ENCODE measurements at regions not wholly inside any gene's neighbourhood (a gene's known extent, or its start where the extent isn't known, plus 50 kb on each side); places are given as distances from the start of the nearest gene placed in this dataset.

DNA sequence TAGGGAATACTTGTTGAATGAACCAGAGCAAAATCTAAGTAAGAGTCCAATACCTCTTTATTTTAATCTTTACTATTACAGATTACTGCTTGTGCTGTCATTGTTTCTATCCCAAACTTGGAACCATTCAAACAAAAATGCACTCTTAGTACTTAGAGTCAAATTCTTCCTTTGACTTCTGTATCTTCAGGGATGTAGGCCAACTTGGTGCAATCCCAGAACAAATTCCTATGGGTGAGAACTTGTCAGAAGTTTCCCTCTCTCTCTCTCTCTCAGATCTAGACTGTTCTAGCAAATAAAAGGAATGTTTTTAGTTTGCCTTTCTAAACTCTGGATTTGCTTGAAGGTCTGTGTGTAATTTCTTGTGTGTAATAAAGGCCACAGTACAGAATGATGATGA lies 329.0 kb upstream of the TMTC4 start:
- no peak for TF ChIP-seq GATA2 (IDR thresholded peaks at IDR 0.05; ENCODE audit: low read depth, low read length)
- TF ChIP-seq GATA3 (IDR thresholded peaks at IDR 0.05; ENCODE audit: low read depth, low read length) = no peak

DNA sequence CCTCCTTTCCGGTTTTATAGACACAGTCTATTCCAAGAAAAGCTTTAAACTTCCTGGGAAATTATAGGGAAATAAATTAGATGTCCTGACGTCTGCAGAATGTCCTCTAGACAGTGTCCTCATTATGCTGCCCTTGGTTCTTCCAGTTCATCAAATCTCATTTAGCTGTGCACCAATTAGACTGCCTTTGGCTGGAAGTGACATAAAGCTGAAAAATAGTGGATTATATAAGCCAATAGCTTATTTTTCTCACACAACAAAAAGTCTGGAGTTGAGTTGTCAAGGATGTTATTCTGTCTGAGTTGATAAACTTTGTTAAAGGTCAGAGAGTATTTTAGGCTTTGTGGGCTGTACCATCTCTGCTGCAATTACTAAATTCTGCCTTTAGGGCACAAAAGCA lies 314.8 kb upstream of the TMTC4 start:
- no peak for TF ChIP-seq GATA3 (IDR thresholded peaks at IDR 0.05; ENCODE audit: low read depth, low read length)
- no peak for TF ChIP-seq GATA2 (IDR thresholded peaks at IDR 0.05; ENCODE audit: low read depth, low read length)

DNA sequence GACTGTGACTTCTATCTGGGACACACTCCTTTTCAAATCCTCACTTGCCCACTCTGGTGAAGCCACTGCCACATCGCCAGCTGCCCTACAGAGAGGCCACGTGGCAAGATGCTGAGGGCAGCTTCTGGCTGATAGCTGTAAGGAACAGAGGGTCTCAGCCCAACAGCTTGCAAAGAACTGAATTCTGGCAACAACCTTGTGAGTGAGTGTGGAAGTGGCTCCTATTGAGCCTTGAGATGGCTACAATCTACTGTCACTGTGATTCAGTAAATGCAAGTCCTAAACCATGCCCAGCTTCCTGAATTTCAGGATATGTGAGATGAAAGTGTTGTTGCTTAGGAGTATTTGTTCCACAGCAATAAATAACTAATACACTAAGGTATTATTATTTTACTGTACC lies 314.3 kb upstream of the TMTC4 start:
- TF ChIP-seq GATA2 (IDR thresholded peaks at IDR 0.05; ENCODE audit: low read depth, low read length) = no peak
- TF ChIP-seq GATA3 (IDR thresholded peaks at IDR 0.05; ENCODE audit: low read depth, low read length) = no peak

DNA sequence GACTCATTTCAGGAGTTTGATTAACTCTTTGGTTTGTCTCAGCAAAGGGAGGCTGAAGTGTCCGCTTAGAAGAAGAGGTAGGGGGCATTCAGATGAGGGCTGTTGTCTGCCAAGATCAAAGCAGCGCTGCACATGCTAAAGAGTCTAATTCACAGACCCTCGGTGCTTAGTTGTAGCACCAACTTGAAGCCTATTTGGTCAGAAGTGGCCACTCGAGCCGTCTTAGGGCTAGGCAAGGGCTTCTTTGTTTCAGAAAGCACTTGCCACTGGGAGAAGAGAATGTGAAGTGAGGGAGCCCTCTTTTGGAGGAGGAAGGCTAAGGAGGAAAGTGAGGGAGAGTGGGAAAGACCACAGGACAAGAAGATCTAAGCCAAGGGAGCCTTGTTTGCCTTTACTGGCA lies 313.4 kb upstream of the TMTC4 start:
- no peak for TF ChIP-seq GATA2 (IDR thresholded peaks at IDR 0.05; ENCODE audit: low read depth, low read length)
- no peak for TF ChIP-seq GATA3 (IDR thresholded peaks at IDR 0.05; ENCODE audit: low read depth, low read length)

DNA sequence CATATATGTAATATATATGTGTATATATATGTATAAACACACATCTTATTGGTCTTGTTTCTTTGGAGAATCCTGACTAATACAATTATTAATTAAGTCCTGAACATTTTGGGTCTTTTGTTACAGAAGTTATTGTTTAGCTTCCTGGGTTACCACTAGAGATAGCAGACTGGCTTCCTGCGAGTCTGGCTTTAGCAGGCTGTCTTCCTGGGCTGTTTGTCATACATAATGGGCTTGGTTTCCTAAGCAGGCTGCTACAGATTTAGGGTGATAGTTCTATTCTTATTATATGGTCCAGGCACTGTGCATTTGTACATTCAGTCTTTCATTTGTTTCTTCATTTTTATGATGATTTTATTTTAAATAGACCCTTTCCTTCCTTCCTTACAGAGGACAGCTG lies 312.0 kb upstream of the TMTC4 start:
- TF ChIP-seq GATA3 (IDR thresholded peaks at IDR 0.05; ENCODE audit: low read depth, low read length) (no peak), GATA2 (IDR thresholded peaks at IDR 0.05; ENCODE audit: low read depth, low read length) (no peak)

DNA sequence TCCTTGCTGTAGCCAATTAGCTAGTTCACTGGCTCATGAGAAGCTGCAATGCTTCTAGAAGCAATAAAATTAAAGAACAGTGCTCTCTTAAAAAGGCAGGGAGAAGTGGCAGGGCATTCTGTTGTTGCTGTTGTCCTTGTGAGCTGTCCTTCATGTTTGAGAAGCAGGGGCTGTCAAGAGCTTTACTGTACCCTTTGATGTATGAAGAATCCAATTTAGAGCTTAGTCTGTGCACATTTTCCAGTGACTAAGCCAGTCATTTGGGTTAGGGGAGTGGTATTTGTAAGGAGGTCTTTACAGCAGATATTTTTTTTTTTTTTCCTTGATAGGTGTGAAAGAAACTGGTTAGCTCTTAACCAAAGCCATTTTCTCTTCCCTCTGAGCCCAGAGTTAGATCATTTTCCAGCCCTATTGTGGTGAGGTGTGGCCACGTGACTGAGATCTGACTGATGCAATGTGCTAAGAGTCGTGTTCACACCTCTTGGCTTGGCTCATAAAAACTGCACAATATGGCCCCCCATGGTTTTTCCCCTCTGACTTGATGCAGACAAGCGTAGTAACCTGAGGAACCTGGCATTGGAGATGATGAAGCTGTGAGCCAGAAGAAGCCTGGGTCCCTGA lies 309.6 kb upstream of the TMTC4 start:
- no peak for TF ChIP-seq GATA3 (IDR thresholded peaks at IDR 0.05; ENCODE audit: low read depth, low read length)
- no peak for TF ChIP-seq GATA2 (IDR thresholded peaks at IDR 0.05; ENCODE audit: low read depth, low read length)

DNA sequence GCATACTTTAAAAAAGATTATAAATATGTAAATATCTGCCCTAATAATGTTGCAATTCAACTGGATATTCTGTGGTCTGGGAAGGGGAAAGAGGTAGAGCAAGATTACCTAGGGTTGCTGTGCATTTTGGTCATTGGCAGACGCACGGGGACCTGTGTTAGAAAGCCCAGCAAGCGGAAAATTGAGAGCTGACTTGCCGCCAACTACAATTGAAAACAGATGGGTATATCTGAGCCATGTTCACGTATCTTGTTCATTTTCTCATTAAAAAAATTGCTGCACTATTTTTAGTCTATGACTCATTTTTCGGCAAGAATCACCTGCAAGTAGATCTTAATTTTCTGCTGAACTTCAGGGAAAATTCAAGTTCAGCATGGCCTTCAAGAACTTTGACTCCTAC lies 308.5 kb upstream of the TMTC4 start:
- TF ChIP-seq GATA3 (IDR thresholded peaks at IDR 0.05; ENCODE audit: low read depth, low read length) (no peak), GATA2 (IDR thresholded peaks at IDR 0.05; ENCODE audit: low read depth, low read length) (no peak)

DNA sequence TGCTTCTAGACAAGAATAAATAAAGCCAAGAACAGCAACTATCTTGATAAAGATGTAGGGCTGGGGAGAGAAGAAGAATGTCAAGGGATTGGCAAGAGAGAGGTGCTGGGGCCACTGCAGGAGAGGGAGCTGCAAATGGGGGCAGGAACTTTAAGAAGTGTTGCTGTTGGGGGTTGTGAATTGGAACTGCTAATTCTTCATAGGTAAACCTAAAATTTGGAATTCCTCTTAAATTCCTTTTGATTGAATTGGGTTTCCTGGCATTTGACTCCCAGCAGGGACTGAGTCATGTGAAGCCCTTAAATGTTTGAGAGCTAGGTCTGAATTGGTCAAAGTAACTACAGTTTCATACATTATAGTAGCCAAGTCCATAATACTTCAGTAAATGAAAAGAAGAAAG lies 305.6 kb upstream of the TMTC4 start:
- TF ChIP-seq GATA3 (IDR thresholded peaks at IDR 0.05; ENCODE audit: low read depth, low read length) (no peak), GATA2 (IDR thresholded peaks at IDR 0.05; ENCODE audit: low read depth, low read length) (no peak)

DNA sequence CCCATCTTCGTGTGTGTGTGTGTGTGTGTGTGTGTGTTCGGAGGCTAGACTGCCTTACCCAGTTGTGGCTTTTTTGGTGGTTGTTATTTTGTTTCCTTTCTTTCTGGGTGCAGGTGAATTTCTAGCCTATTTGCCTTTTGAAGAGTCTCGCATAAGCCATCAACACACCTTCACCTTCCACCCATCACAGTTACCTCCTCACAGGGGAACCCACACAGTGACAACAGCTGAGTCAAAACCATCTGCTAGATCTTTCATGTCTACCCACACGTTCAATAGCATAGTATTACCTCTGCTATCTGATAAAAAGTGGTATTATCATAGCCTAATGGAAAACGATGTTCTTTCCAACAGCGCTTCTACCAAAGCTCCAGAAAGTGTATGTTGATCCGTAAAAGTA lies 303.2 kb upstream of the TMTC4 start:
- no peak for TF ChIP-seq GATA2 (IDR thresholded peaks at IDR 0.05; ENCODE audit: low read depth, low read length)
- no peak for TF ChIP-seq GATA3 (IDR thresholded peaks at IDR 0.05; ENCODE audit: low read depth, low read length)

DNA sequence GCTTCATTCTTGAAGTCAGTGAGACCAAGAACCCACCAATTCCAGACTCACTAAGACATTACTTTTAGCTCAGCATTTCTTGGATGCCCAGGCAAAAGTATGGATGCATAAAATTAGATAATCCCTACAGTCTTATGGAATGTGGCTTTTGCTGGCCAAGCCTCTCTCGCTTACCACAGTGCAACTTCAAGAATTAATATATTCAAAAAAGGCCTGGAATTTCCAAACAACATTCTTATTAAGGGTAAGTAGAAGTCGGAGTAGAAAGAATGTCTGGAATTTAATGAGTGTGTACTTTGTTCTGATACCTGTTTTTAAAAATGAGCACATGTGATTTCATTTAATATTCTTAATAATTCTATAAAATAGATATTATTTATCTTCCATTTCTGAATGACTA lies 302.4 kb upstream of the TMTC4 start:
- TF ChIP-seq GATA2 (IDR thresholded peaks at IDR 0.05; ENCODE audit: low read depth, low read length) = no peak
- TF ChIP-seq GATA3 (IDR thresholded peaks at IDR 0.05; ENCODE audit: low read depth, low read length) = no peak

DNA sequence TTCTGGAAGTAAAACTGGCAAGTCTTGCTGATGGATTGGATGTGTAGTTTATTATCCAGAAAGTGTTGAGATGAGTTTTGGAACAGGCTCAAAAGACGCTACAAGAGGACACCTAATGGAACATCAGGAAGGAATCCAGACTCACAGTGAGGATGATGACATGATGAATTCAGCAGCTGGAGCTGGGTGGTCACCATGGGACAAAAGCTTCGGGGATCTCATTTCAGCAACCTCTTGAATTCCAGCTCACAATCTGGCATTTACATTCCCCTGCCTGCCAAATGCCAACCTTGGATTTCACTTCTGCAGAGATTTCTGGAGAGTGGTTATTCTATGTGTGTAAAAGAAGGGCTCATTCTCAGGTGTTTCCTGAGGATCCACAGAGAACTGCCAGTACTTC lies 288.0 kb upstream of the TMTC4 start:
- no peak for TF ChIP-seq GATA2 (IDR thresholded peaks at IDR 0.05; ENCODE audit: low read depth, low read length)
- TF ChIP-seq GATA3 (IDR thresholded peaks at IDR 0.05; ENCODE audit: low read depth, low read length) = no peak

DNA sequence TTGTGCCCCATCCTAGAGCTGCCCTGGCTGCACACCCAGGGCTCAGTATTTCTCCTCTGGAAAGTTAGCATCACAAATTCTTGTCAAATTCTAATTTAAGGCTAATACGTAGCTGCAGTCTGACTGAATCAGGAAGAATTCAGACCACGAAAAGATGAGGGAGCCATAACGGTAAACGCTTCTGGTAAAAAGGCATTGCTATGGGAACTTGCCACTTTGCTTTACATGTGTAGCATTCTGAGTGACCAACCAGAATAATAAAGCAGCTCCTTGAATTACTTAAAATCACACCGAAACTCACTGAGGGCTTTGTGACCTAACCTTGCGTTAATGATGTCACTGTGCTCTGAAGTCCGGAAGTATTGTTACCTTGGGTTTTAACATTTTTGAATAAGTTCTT lies 286.6 kb upstream of the TMTC4 start:
- TF ChIP-seq GATA2 (IDR thresholded peaks at IDR 0.05; ENCODE audit: low read depth, low read length) (no peak), GATA3 (IDR thresholded peaks at IDR 0.05; ENCODE audit: low read depth, low read length) (no peak)

DNA sequence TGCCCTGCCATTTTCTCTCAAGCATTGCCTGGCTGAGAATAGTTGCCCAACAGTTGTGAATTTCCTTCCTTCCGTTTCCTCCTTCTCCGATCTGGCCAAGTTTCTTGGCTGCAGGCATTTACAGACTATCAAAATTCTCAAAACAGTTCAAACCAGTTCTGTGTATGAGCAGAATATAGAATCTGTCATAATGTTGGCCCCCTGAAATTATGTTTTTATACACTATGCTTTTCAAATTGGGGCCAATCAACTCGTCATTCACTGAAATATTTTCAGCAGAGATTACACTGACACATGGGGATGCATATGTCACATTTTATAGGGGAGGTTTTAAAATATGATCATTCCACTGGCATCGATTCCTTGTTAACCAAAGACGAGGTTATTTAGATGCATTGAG lies 284.2 kb upstream of the TMTC4 start:
- no peak for TF ChIP-seq GATA3 (IDR thresholded peaks at IDR 0.05; ENCODE audit: low read depth, low read length)
- TF ChIP-seq GATA2 (IDR thresholded peaks at IDR 0.05; ENCODE audit: low read depth, low read length) = no peak

DNA sequence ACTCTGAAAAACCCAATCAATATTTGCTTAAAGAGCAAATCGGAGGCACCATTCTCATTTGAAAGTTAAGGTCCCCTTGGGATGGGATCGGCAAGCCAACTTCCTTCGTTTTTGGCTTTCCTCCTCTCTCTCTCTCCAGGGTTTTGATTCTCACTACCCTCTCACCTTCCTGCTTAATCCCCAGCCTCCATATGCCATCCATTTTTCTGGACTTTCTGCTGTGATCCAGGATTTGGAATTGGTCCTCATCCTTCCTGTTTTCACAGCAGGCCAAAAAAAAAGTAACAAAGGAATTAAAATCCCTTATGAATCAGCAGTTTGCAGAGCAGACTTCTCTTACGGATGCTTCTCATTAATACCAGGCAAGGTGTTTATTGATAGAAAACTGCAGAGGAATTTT lies 283.1 kb upstream of the TMTC4 start:
- no peak for TF ChIP-seq GATA3 (IDR thresholded peaks at IDR 0.05; ENCODE audit: low read depth, low read length)
- TF ChIP-seq GATA2 (IDR thresholded peaks at IDR 0.05; ENCODE audit: low read depth, low read length) = no peak

DNA sequence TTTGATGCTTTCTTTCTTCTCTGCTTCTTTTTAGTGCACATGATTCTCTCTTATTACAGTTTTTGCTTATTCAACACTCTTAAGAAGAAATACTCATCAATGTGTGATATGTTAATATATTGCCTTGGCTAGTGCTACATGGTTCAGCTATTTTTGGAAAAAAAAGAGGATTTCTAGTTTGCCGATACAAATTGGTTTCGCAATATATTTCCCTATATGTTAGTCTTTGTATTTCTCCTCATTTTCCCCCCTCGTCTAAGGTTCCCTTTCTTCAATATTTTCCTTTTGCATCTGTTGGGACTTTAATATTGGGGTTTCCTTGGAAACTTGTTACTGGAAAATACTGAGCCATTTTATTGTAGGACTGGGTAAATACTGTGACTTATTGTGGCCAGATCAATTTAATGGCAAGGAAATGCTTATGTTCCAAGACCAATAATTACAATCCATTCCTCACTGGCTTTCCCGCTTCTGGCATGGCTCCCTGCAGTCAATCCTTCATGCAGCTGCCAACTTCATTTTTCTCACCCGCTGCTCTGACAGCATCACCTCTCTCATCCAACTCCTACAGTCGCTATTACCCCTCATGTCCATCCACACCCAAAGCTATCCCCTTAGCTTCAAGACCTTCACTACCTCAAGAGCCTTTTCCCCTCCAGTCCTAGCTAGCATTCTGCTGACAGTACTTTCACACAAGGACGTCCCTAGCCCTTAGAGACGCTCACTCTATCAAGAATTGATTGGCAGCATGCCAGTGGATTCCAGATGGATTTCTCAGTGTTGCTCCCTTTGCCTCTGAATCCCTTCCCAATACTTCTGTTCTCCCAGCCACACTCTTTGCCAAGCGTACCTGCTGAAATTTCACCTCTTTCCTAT lies 280.1 kb upstream of the TMTC4 start:
- TF ChIP-seq GATA3 (IDR thresholded peaks at IDR 0.05; ENCODE audit: low read depth, low read length) (no peak), GATA2 (IDR thresholded peaks at IDR 0.05; ENCODE audit: low read depth, low read length) (no peak)
